Stimulated activated memory B cell treated with anti-CD40 and anti-IgM and Interleukin-4, amounts not matched to agents 10 μg/mL and 1 μg/mL and 100 μg/mL, for 72 hours (primary cell): ENCODE measurements at regions not wholly inside any gene's neighbourhood (a gene's known extent, or its start where the extent isn't known, plus 50 kb on each side); places are given as distances from the start of the nearest gene placed in this dataset.
A peak's percentile ranks its signal among the peaks of the same experiment; 100 is the strongest.

Experiments
- ATAC-seq: fragments of 150-1000 bp; cut with Tn5 transposase; 2 replicates; pipeline ENCODE4 v1.10.0; 2021
- H3K27ac Mint-ChIP-seq: one replicate; pipeline ENCODE4 v1.8.0; 2022; ENCODE audit warnings: mild to moderate bottlenecking, mixed read lengths
- H3K27me3 Mint-ChIP-seq: one replicate; pipeline ENCODE4 v1.8.0; 2022; ENCODE audit warnings: mixed read lengths
- H3K36me3 Mint-ChIP-seq: one replicate; pipeline ENCODE4 v1.8.0; 2022; ENCODE audit warnings: mixed read lengths
- H3K4me1 Mint-ChIP-seq: one replicate; pipeline ENCODE4 v1.8.0; 2022; ENCODE audit warnings: mixed read lengths
- H3K4me3 Mint-ChIP-seq: one replicate; pipeline ENCODE4 v1.8.0; 2022; ENCODE audit warnings: mild to moderate bottlenecking, moderate library complexity, mixed read lengths
- H3K9me3 Mint-ChIP-seq: one replicate; pipeline ENCODE4 v1.8.0; 2022; ENCODE audit warnings: mixed read lengths

- no peak for ATAC-seq
- Mint-ChIP-seq H3K36me3 (peaks cover 10% of the 10 kb centered on the region), H3K27ac (no peak overlapping the region), H3K4me3 (no peak overlapping the region), H3K4me1 (no peaks in the 10 kb centered on the region), H3K9me3 (peaks cover 9% of the 10 kb centered on the region), H3K27me3 (peaks cover 32% of the 10 kb centered on the region)
Observed at GRCh38 chr7:7044806-7045205, 137.5 kb upstream of the C1GALT1 start.

- peaks cover 5% of the 10 kb centered on the region for H3K27me3 Mint-ChIP-seq
- H3K4me3 Mint-ChIP-seq = no peak overlapping the region
- ATAC-seq = no peak
- peaks cover 17% of the 10 kb centered on the region for H3K36me3 Mint-ChIP-seq
- H3K9me3 Mint-ChIP-seq = peaks cover 14% of the 10 kb centered on the region
- H3K27ac Mint-ChIP-seq = no peak overlapping the region
- H3K4me1 Mint-ChIP-seq = peaks cover 10% of the 10 kb centered on the region
Observed at GRCh38 chr7:7048213-7048612, 134.1 kb upstream of the C1GALT1 start.

GRCh38 chr7:7051206-7051877 is 131.0 kb upstream of the C1GALT1 start:
- peak; percentile 83 for ATAC-seq
- no peaks in the 10 kb centered on the region for H3K27me3 Mint-ChIP-seq
- peak overlapping the region; percentile 86 for H3K27ac Mint-ChIP-seq
- H3K9me3 Mint-ChIP-seq = peaks cover 12% of the 10 kb centered on the region
- H3K4me3 Mint-ChIP-seq = no peak overlapping the region
- H3K4me1 Mint-ChIP-seq = peaks cover 10% of the 10 kb centered on the region
- peaks cover 17% of the 10 kb centered on the region for H3K36me3 Mint-ChIP-seq

GRCh38 chr7:7054252-7054830 is 128.0 kb upstream of the C1GALT1 start:
- no peak for ATAC-seq
- Mint-ChIP-seq H3K36me3 (peaks cover 7% of the 10 kb centered on the region), H3K27ac (no peak overlapping the region), H3K4me3 (no peak overlapping the region), H3K9me3 (peaks cover 5% of the 10 kb centered on the region), H3K4me1 (peaks cover 10% of the 10 kb centered on the region), H3K27me3 (no peaks in the 10 kb centered on the region)

- no peaks in the 10 kb centered on the region for H3K4me1 Mint-ChIP-seq
- H3K27me3 Mint-ChIP-seq = peaks cover 21% of the 10 kb centered on the region
- H3K4me3 Mint-ChIP-seq = no peak overlapping the region
- ATAC-seq = no peak
- no peak overlapping the region for H3K27ac Mint-ChIP-seq
- no peaks in the 10 kb centered on the region for H3K9me3 Mint-ChIP-seq
- no peaks in the 10 kb centered on the region for H3K36me3 Mint-ChIP-seq
Observed at GRCh38 chr7:7060828-7061599, 121.3 kb upstream of the C1GALT1 start.

GRCh38 chr7:7077945-7078344 is 104.4 kb upstream of the C1GALT1 start:
- ATAC-seq = no peak
- Mint-ChIP-seq H3K4me1 (no peaks in the 10 kb centered on the region), H3K27ac (no peak overlapping the region), H3K27me3 (no peaks in the 10 kb centered on the region), H3K36me3 (no peaks in the 10 kb centered on the region), H3K9me3 (peaks cover 2% of the 10 kb centered on the region), H3K4me3 (no peak overlapping the region)

- Mint-ChIP-seq H3K36me3 (no peaks in the 10 kb centered on the region), H3K27me3 (peaks cover 3% of the 10 kb centered on the region), H3K9me3 (no peaks in the 10 kb centered on the region), H3K4me1 (no peaks in the 10 kb centered on the region), H3K27ac (no peak overlapping the region), H3K4me3 (no peak overlapping the region)
- ATAC-seq = no peak
Observed at GRCh38 chr7:7080802-7081201, 101.5 kb upstream of the C1GALT1 start.

- peaks cover 6% of the 10 kb centered on the region for H3K36me3 Mint-ChIP-seq
- H3K27me3 Mint-ChIP-seq = peaks cover 68% of the 10 kb centered on the region
- no peak for ATAC-seq
- H3K9me3 Mint-ChIP-seq = peaks cover 12% of the 10 kb centered on the region
- no peaks in the 10 kb centered on the region for H3K4me1 Mint-ChIP-seq
- H3K27ac Mint-ChIP-seq = no peak overlapping the region
- H3K4me3 Mint-ChIP-seq = no peak overlapping the region
Observed at GRCh38 chr7:7090460-7090859, 91.9 kb upstream of the C1GALT1 start.

GRCh38 chr7:7098280-7098818 is 84.0 kb upstream of the C1GALT1 start:
- Mint-ChIP-seq H3K27me3 (peaks cover 9% of the 10 kb centered on the region), H3K9me3 (no peaks in the 10 kb centered on the region), H3K4me1 (peaks cover 5% of the 10 kb centered on the region), H3K36me3 (no peaks in the 10 kb centered on the region), H3K27ac (no peak overlapping the region), H3K4me3 (no peak overlapping the region)
- ATAC-seq = no peak

GRCh38 chr7:7099584-7100014 is 82.7 kb upstream of the C1GALT1 start:
- H3K9me3 Mint-ChIP-seq = no peaks in the 10 kb centered on the region
- no peak for ATAC-seq
- H3K36me3 Mint-ChIP-seq = no peaks in the 10 kb centered on the region
- H3K27ac Mint-ChIP-seq = no peak overlapping the region
- peaks cover 9% of the 10 kb centered on the region for H3K27me3 Mint-ChIP-seq
- H3K4me1 Mint-ChIP-seq = peaks cover 7% of the 10 kb centered on the region
- H3K4me3 Mint-ChIP-seq = no peak overlapping the region

- no peaks in the 10 kb centered on the region for H3K36me3 Mint-ChIP-seq
- no peak for ATAC-seq
Observed at GRCh38 chr7:7100432-7100849, 81.9 kb upstream of the C1GALT1 start.

GRCh38 chr7:7102906-7103305 is 79.4 kb upstream of the C1GALT1 start:
- H3K9me3 Mint-ChIP-seq = no peaks in the 10 kb centered on the region
- no peaks in the 10 kb centered on the region for H3K27me3 Mint-ChIP-seq
- no peak overlapping the region for H3K27ac Mint-ChIP-seq
- peaks cover 7% of the 10 kb centered on the region for H3K4me1 Mint-ChIP-seq
- no peaks in the 10 kb centered on the region for H3K36me3 Mint-ChIP-seq
- ATAC-seq = no peak
- no peak overlapping the region for H3K4me3 Mint-ChIP-seq

More at GRCh38 chr7:7100432-7100849, 81.9 kb upstream of the C1GALT1 start:
- Mint-ChIP-seq H3K27me3 (peaks cover 9% of the 10 kb centered on the region), H3K4me1 (peaks cover 7% of the 10 kb centered on the region), H3K9me3 (no peaks in the 10 kb centered on the region), H3K4me3 (no peak overlapping the region), H3K27ac (no peak overlapping the region)

GRCh38 chr7:7103343-7104313 is 78.7 kb upstream of the C1GALT1 start:
- no peak overlapping the region for H3K4me3 Mint-ChIP-seq
- peak; percentile 56 for ATAC-seq
- no peaks in the 10 kb centered on the region for H3K9me3 Mint-ChIP-seq
- peaks cover 7% of the 10 kb centered on the region for H3K4me1 Mint-ChIP-seq
- H3K27me3 Mint-ChIP-seq = no peaks in the 10 kb centered on the region
- H3K27ac Mint-ChIP-seq = no peak overlapping the region
- no peaks in the 10 kb centered on the region for H3K36me3 Mint-ChIP-seq

GRCh38 chr7:7104314-7104698 is 78.0 kb upstream of the C1GALT1 start:
- no peak for ATAC-seq
- Mint-ChIP-seq H3K4me1 (peaks cover 7% of the 10 kb centered on the region), H3K36me3 (no peaks in the 10 kb centered on the region), H3K9me3 (no peaks in the 10 kb centered on the region), H3K4me3 (no peak overlapping the region), H3K27me3 (no peaks in the 10 kb centered on the region), H3K27ac (no peak overlapping the region)

- Mint-ChIP-seq H3K27ac (no peak overlapping the region), H3K4me3 (no peak overlapping the region), H3K9me3 (no peaks in the 10 kb centered on the region), H3K36me3 (peaks cover 4% of the 10 kb centered on the region), H3K4me1 (peaks cover 7% of the 10 kb centered on the region), H3K27me3 (no peaks in the 10 kb centered on the region)
- ATAC-seq = no peak
Observed at GRCh38 chr7:7104971-7105370, 77.4 kb upstream of the C1GALT1 start.
